Naive B cell (primary cell): ENCODE measurements at regions not wholly inside any gene's neighbourhood (a gene's known extent, or its start where the extent isn't known, plus 50 kb on each side); places are given as distances from the start of the nearest gene placed in this dataset.
"Not testable (repeated sequence)": the region's sequence is repeated elsewhere in the genome, so short reads cannot be mapped to it uniquely, and the experiment has no call there.

ENCODE experiments used
- ATAC-seq, 2 donors: fragments of 150-1000 bp; cut with Tn5 transposase; 2 replicates each; pipeline ENCODE4 v1.10.0; 2021; ENCODE audit warnings: low read depth in 2 of 2, mild to moderate bottlenecking in 2 of 2, moderate library complexity in 2 of 2
- DNase-seq: peaks from one replicate; pipeline ENCODE4 v3.0.0; 2022
- H3K27ac Mint-ChIP-seq, 6 donors: one replicate each; pipeline ENCODE4 v1.8.0; 2020 to 2022; ENCODE audit warnings: mild to moderate bottlenecking in 6 of 6, mixed read lengths in 6 of 6, moderate library complexity in 5 of 6, inconsistent platforms in 2 of 6
- H3K27me3 Mint-ChIP-seq, 3 donors: one replicate each; pipeline ENCODE4 v1.8.0; 2021 to 2022; ENCODE audit warnings: mixed read lengths in 3 of 3, mild to moderate bottlenecking in 1 of 3
- H3K36me3 Mint-ChIP-seq, 2 donors: one replicate each; pipeline ENCODE4 v1.8.0; 2020 to 2022; ENCODE audit warnings: mixed read lengths in 2 of 2, inconsistent platforms in 1 of 2, mild to moderate bottlenecking in 1 of 2
- H3K4me1 Mint-ChIP-seq, 3 donors: one replicate each; pipeline ENCODE4 v1.8.0; 2020 to 2022; ENCODE audit warnings: mixed read lengths in 3 of 3, inconsistent platforms in 1 of 3, mild to moderate bottlenecking in 1 of 3, moderate library complexity in 1 of 3
- H3K4me3 Mint-ChIP-seq, 8 donors: one replicate each; pipeline ENCODE4 v1.8.0; 2020 to 2022; ENCODE audit warnings: mild to moderate bottlenecking in 8 of 8, mixed read lengths in 8 of 8, moderate library complexity in 8 of 8, inconsistent platforms in 2 of 8
- H3K9me3 Mint-ChIP-seq, 7 donors: one replicate each; pipeline ENCODE4 v1.8.0; 2020 to 2022; ENCODE audit warnings: mixed read lengths in 7 of 7, mild to moderate bottlenecking in 5 of 7, inconsistent platforms in 2 of 7, moderate library complexity in 1 of 7

DNA sequence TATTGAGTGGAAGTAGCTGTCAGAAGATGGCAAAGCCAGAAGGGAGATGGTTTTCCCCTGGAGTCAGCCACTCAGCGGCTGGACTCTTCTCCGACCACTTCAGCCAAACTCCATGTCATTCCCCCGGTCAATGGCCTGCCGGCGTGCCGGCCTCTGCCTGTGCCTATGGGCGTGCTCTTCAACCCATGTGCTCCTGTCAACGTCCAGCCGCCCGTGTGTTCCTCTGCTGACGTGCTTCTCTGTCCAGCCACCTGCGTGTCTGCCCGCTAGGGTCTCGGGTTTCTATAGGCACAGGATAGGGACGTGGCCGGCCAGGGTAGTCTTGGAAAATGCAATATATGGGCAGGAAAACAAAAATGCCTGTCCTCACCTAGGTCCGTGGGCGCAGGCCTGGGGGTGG is 77.7 kb upstream of the RUFY1 start:
- no peak overlapping the region for H3K27ac Mint-ChIP-seq
- H3K9me3 Mint-ChIP-seq: no peaks in the 10 kb centered on the region
- DNase-seq: no peak
- no peak overlapping the region for H3K4me3 Mint-ChIP-seq
- ATAC-seq: no peak
- H3K36me3 Mint-ChIP-seq: no peaks in the 10 kb centered on the region
- H3K4me1 Mint-ChIP-seq: peaks cover 0 to 3% (median 2%) of the 10 kb centered on the region in 3 donors
- peaks cover 8 to 34% (median 23%) of the 10 kb centered on the region in 3 donors for H3K27me3 Mint-ChIP-seq

DNA sequence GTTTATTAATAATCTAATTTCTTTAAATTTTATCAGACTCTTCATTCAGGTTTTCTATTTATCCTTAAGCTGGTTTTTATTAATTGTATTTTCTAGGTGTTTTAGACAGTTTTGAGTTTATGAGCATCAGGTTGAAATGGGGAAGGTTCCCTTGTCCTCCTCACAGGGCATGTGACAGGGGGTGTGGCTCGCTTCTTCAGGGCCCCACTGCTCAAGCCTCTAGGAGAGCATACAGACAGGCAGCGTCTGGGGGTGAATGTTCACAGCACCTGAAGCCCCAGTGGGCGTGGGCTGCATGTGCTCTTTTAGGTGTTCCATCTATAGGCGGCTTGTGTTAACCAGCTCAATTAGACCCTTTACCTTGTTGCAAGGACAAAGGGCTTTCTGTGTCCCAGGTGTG is 78.2 kb upstream of the RUFY1 start:
- Mint-ChIP-seq H3K9me3 (peaks cover 0 to 3% (median 0%) of the 10 kb centered on the region in 7 donors), H3K4me3 (no peak overlapping the region), H3K27ac (no peak overlapping the region), H3K36me3 (peaks cover 0 to 3% of the 10 kb centered on the region in 2 donors), H3K4me1 (peaks cover 0 to 3% (median 2%) of the 10 kb centered on the region in 3 donors), H3K27me3 (peaks cover 3 to 33% (median 18%) of the 10 kb centered on the region in 3 donors)
- ATAC-seq (peak in 1 of 2 donors; percentile 50), DNase-seq (no peak)

- DNase-seq (no peak), ATAC-seq (no peak)
- H3K27me3 Mint-ChIP-seq: peaks cover 0 to 18% (median 5%) of the 10 kb centered on the region in 3 donors
- peaks cover 0 to 2% (median 1%) of the 10 kb centered on the region in 3 donors for H3K4me1 Mint-ChIP-seq
- no peak overlapping the region for H3K4me3 Mint-ChIP-seq
- H3K36me3 Mint-ChIP-seq: peaks cover 0 to 6% of the 10 kb centered on the region in 2 donors
- H3K27ac Mint-ChIP-seq: no peak overlapping the region
- H3K9me3 Mint-ChIP-seq: peaks cover 0 to 8% (median 4%) of the 10 kb centered on the region in 7 donors
These were observed 80.2 kb upstream of the RUFY1 start for GRCh38 chr5:179470201-179470600.

- ATAC-seq (no peak), DNase-seq (no peak)
- H3K36me3 Mint-ChIP-seq: peaks cover 0 to 6% of the 10 kb centered on the region in 2 donors
- H3K27ac Mint-ChIP-seq: no peak overlapping the region
- peaks cover 0 to 2% (median 0%) of the 10 kb centered on the region in 3 donors for H3K4me1 Mint-ChIP-seq
- peaks cover 0 to 20% (median 6%) of the 10 kb centered on the region in 7 donors for H3K9me3 Mint-ChIP-seq
- H3K4me3 Mint-ChIP-seq: no peak overlapping the region
- H3K27me3 Mint-ChIP-seq: peaks cover 0 to 6% (median 0%) of the 10 kb centered on the region in 3 donors
These were observed 81.7 kb upstream of the RUFY1 start for GRCh38 chr5:179468696-179469095.

DNA sequence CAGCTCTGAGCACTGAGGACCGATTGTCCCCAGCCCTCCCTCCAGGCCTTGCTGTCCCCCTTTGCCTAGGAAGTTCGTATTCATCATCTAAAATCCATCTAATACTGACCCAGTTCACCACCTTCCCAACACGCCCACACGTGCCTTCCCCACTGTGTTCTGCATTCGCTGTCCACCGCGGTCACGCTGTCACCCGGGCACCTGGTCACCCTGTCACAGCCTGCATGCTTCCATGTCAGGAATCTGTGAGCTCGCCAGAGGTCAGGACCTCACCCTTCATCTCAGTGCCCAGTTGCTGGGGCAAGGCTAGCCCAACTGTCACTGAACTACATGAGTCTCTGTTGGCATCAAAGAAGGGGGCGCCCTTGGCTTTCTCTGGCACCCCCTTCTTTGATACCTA is 82.9 kb upstream of the RUFY1 start:
- Mint-ChIP-seq H3K27ac (no peak overlapping the region), H3K9me3 (peaks cover 0 to 20% (median 6%) of the 10 kb centered on the region in 7 donors), H3K4me1 (peaks cover 0 to 2% (median 0%) of the 10 kb centered on the region in 3 donors), H3K27me3 (peaks cover 0 to 6% (median 0%) of the 10 kb centered on the region in 3 donors), H3K36me3 (peaks cover 0 to 6% of the 10 kb centered on the region in 2 donors), H3K4me3 (no peak overlapping the region)
- no peak for DNase-seq
- no peak for ATAC-seq

GRCh38 chr5:179464631-179465030 is 85.7 kb upstream of the RUFY1 start:
- ATAC-seq: no peak
- H3K9me3 Mint-ChIP-seq: peaks cover 0 to 20% (median 6%) of the 10 kb centered on the region in 7 donors
- H3K27ac Mint-ChIP-seq: no peak overlapping the region
- H3K36me3 Mint-ChIP-seq: peaks cover 0 to 6% of the 10 kb centered on the region in 2 donors
- no peak for DNase-seq
- H3K4me1 Mint-ChIP-seq: no peaks in the 10 kb centered on the region
- no peak overlapping the region for H3K4me3 Mint-ChIP-seq
- H3K27me3 Mint-ChIP-seq: peaks cover 0 to 9% (median 0%) of the 10 kb centered on the region in 3 donors

DNA sequence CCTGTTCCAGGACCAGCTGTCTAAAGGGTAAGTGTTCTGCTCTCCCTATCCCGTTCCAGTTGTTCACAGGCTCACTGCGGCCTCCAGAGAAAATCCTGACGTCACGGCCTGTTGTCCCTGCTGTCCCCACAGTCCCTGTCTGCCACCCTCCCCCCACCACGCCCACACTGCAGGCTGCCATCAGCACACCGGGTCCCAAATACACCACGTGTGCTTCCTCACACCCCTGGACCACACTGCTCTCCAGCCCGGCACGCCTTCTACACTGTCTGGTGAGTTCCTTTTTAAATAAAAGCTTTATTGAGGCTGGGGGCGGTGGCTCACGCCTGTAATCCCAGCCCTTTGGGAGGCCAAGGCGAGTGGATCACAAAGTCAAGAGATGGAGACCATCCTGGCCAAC is 88.3 kb upstream of the RUFY1 start:
- ATAC-seq (no peak), DNase-seq (no peak)
- Mint-ChIP-seq H3K9me3 (peaks cover 3 to 20% (median 4%) of the 10 kb centered on the region in 7 donors), H3K27ac (no peak overlapping the region), H3K27me3 (peaks cover 0 to 11% (median 0%) of the 10 kb centered on the region in 3 donors), H3K4me3 (no peak overlapping the region), H3K36me3 (peaks cover 0 to 8% of the 10 kb centered on the region in 2 donors), H3K4me1 (no peaks in the 10 kb centered on the region)

GRCh38 chr5:179461576-179461975 is 88.8 kb upstream of the RUFY1 start:
- Mint-ChIP-seq H3K27me3 (peaks cover 0 to 10% (median 0%) of the 10 kb centered on the region in 3 donors), H3K4me3 (no peak overlapping the region), H3K27ac (no peak overlapping the region), H3K4me1 (no peaks in the 10 kb centered on the region), H3K36me3 (peaks cover 0 to 7% of the 10 kb centered on the region in 2 donors), H3K9me3 (peaks cover 3 to 21% (median 4%) of the 10 kb centered on the region in 7 donors)
- ATAC-seq (no peak), DNase-seq (no peak)

GRCh38 chr5:179459771-179460170 is 90.6 kb upstream of the RUFY1 start:
- H3K27me3 Mint-ChIP-seq: peaks cover 0 to 10% (median 3%) of the 10 kb centered on the region in 3 donors
- no peak overlapping the region for H3K27ac Mint-ChIP-seq
- H3K4me1 Mint-ChIP-seq: no peaks in the 10 kb centered on the region
- peaks cover 0 to 7% of the 10 kb centered on the region in 2 donors for H3K36me3 Mint-ChIP-seq
- no peak overlapping the region for H3K4me3 Mint-ChIP-seq
- peaks cover 0 to 14% (median 6%) of the 10 kb centered on the region in 7 donors for H3K9me3 Mint-ChIP-seq
- ATAC-seq: no peak
- DNase-seq: no peak

DNA sequence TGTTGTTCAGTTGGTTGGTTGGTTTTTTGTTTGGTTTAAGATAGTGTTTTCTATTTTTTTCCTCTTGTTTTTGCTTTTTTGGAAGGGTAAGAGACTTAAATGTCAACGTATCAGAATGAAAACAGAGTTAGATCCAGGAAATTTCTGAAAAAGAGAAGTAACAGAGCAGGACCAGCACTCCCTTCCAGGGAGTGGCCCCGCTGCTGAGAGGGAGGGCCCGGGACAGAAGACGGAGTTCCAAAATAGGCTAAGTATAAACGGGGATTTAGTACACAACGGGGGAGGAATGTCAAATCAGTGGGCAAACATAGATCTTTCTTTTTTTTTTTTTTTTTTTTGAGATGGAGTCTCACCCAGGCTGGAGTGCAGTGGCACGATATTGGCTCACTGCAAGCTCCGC is 92.7 kb upstream of the RUFY1 start:
- Mint-ChIP-seq H3K36me3 (peaks cover 0 to 7% of the 10 kb centered on the region in 2 donors), H3K4me3 (peak overlapping the region in 1 of 8 donors; percentile 26), H3K9me3 (peaks cover 2 to 14% (median 9%) of the 10 kb centered on the region in 7 donors), H3K4me1 (no peaks in the 10 kb centered on the region), H3K27me3 (peaks cover 0 to 25% (median 24%) of the 10 kb centered on the region in 3 donors), H3K27ac (no peak overlapping the region)
- ATAC-seq: no peak
- DNase-seq: no peak

DNA sequence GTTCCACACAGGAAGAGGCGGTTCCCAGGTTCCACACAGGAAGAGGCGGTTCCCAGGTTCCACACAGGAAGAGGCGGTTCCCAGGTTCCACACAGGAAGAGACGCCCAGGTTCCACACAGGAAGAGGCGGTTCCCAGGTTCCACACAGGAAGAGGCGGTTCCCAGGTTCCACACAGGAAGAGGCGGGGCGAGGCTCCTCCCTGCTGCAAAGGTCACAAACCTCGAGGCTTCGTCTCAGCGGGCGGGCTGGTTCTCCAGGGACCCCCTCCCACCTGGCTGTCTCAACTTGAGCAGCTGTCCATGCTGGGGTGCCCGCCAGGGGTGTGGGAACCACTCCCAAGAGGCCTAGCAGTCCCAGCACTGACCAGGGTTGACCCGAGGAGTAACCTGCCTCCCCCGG is 94.3 kb upstream of the RUFY1 start:
- Mint-ChIP-seq H3K9me3 (peaks cover 2 to 14% (median 9%) of the 10 kb centered on the region in 7 donors), H3K27me3 (peaks cover 0 to 37% (median 30%) of the 10 kb centered on the region in 3 donors)
- not testable (repeated sequence) for H3K36me3 Mint-ChIP-seq, H3K4me1 Mint-ChIP-seq, H3K4me3 Mint-ChIP-seq, H3K27ac Mint-ChIP-seq, ATAC-seq, DNase-seq

- ATAC-seq: no peak
- Mint-ChIP-seq H3K27ac (peak overlapping the region in 1 of 6 donors; percentile 7), H3K4me3 (no peak overlapping the region), H3K36me3 (peaks cover 0 to 7% of the 10 kb centered on the region in 2 donors), H3K9me3 (peaks cover 5 to 19% (median 12%) of the 10 kb centered on the region in 7 donors), H3K27me3 (peaks cover 0 to 42% (median 30%) of the 10 kb centered on the region in 3 donors), H3K4me1 (no peaks in the 10 kb centered on the region)
- no peak for DNase-seq
These were observed 95.0 kb upstream of the RUFY1 start for GRCh38 chr5:179455320-179455719.

GRCh38 chr5:179454356-179454755 is 96.0 kb upstream of the RUFY1 start:
- no peaks in the 10 kb centered on the region for H3K4me1 Mint-ChIP-seq
- no peak overlapping the region for H3K27ac Mint-ChIP-seq
- no peak for ATAC-seq
- peaks cover 3 to 7% of the 10 kb centered on the region in 2 donors for H3K36me3 Mint-ChIP-seq
- H3K27me3 Mint-ChIP-seq: peaks cover 0 to 37% (median 30%) of the 10 kb centered on the region in 3 donors
- H3K4me3 Mint-ChIP-seq: no peak overlapping the region
- DNase-seq: no peak
- peaks cover 8 to 20% (median 14%) of the 10 kb centered on the region in 7 donors for H3K9me3 Mint-ChIP-seq

DNA sequence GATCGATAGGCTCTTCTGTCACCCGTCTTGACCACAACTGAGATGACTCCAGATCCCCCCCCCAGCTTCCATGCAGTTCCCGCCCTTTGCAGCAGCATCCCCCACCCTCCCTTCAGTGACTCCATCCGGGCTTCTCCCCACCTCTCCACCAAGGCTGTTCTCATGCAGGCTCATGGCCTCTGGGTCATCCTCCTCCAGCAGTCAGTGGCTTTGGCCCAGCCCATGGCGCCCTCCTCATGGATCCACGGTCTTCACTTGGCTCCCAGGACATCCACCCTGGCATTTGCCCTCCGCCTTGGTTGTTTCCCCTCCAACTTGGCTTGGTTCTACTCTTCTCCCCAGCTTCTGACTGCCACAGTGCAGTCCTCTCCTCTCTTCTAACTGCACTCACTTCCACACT is 96.7 kb upstream of the RUFY1 start:
- Mint-ChIP-seq H3K27ac (peak overlapping the region in 1 of 6 donors; percentile 43), H3K9me3 (peaks cover 9 to 23% (median 14%) of the 10 kb centered on the region in 7 donors), H3K27me3 (peaks cover 0 to 37% (median 30%) of the 10 kb centered on the region in 3 donors), H3K4me1 (no peaks in the 10 kb centered on the region), H3K36me3 (peaks cover 3 to 7% of the 10 kb centered on the region in 2 donors), H3K4me3 (peak overlapping the region in 1 of 8 donors; percentile 6)
- no peak for ATAC-seq
- DNase-seq: no peak
